ENCODE measurements at regions not wholly inside any gene's neighbourhood (a gene's known extent, or its start where the extent isn't known, plus 50 kb on each side); places are given as distances from the start of the nearest gene placed in this dataset.

- no peaks in the 10 kb centered on the region for H3K4me1 Mint-ChIP-seq
- TF ChIP-seq, protein P1, sequence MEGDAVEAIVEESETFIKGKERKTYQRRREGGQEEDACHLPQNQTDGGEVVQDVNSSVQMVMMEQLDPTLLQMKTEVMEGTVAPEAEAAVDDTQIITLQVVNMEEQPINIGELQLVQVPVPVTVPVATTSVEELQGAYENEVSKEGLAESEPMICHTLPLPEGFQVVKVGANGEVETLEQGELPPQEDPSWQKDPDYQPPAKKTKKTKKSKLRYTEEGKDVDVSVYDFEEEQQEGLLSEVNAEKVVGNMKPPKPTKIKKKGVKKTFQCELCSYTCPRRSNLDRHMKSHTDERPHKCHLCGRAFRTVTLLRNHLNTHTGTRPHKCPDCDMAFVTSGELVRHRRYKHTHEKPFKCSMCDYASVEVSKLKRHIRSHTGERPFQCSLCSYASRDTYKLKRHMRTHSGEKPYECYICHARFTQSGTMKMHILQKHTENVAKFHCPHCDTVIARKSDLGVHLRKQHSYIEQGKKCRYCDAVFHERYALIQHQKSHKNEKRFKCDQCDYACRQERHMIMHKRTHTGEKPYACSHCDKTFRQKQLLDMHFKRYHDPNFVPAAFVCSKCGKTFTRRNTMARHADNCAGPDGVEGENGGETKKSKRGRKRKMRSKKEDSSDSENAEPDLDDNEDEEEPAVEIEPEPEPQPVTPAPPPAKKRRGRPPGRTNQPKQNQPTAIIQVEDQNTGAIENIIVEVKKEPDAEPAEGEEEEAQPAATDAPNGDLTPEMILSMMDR (IDR thresholded peaks at IDR 0.05), result no peak
- no peak for TF ChIP-seq EZH2 (IDR thresholded peaks at IDR 0.05; ENCODE audit: borderline replicate concordance, insufficient read depth, low read depth, low read length, poor library complexity, severe bottlenecking)
- H3K27me3 Mint-ChIP-seq, result no peaks in the 10 kb centered on the region
- Histone ChIP-seq H3K9ac (ENCODE audit: low read length) (no peak overlapping the region), H3K4me2 (replicated peaks; ENCODE audit: low read depth, low read length, poor library complexity, severe bottlenecking) (no peak overlapping the region), H4K20me1 (ENCODE audit: control insufficient read depth, insufficient read depth, low read length, poor library complexity, severe bottlenecking) (no peaks in the 10 kb centered on the region), H3K79me2 (ENCODE audit: control insufficient read depth, insufficient read depth, low read length) (no peaks in the 10 kb centered on the region), H2AFZ (ENCODE audit: insufficient read depth, low read depth, low read length, poor library complexity, severe bottlenecking) (no peak overlapping the region), H3K27me3 (replicated peaks in 1 of 4; ENCODE audit: control extremely low read depth in 1 of 4, control insufficient read depth in 3 of 4, insufficient read depth in 4 of 4, low read length in 3 of 4) (no peaks in the 10 kb centered on the region), H3K36me3 (replicated peaks in 1 of 2; ENCODE audit: control extremely low read depth in 1 of 2, control insufficient read depth in 1 of 2, extremely low read depth in 1 of 2, insufficient read depth in 2 of 2, low read length in 1 of 2) (no peaks in the 10 kb centered on the region), H3K4me1 (ENCODE audit: control insufficient read depth in 2 of 2, insufficient read depth in 2 of 2, low read length in 2 of 2) (no peaks in the 10 kb centered on the region), H3K9me3 (ENCODE audit: control extremely low read depth in 1 of 3, control insufficient read depth in 2 of 3, insufficient read depth in 1 of 3, low read length in 2 of 3) (peaks cover 0 to 5% (median 0%) of the 10 kb centered on the region in 3 donors), H3K4me3 (ENCODE audit: control extremely low read depth in 1 of 5, extremely low read depth in 1 of 5, insufficient read depth in 1 of 5, low read depth in 2 of 5, low read length in 4 of 5) (no peak overlapping the region), H3K27ac (ENCODE audit: low read length in 2 of 2) (no peak overlapping the region)
- intact Hi-C loops (cut with micrococcal nuclease), result no loop called here
- POLR2A ChIA-PET, result no interaction called here
- no peak overlapping the region for H3K27ac Mint-ChIP-seq
- WGBS (ENCODE audit: insufficient coverage), result 68% methylated on average over 3 of the region's 5 CpGs
- no peak overlapping the region for H3K4me3 Mint-ChIP-seq
- no peaks in the 10 kb centered on the region for H3K9me3 Mint-ChIP-seq (ENCODE audit: insufficient read depth)
- DNase-seq (no peak), ATAC-seq (ENCODE audit: low read depth) (no peak)
- CTCF ChIA-PET, result no interaction called here
These were observed 320.8 kb downstream of the CBLN1 start for GRCh38 chr16:48960830-48961229.

GRCh38 chr16:48959747-48960146 is 321.9 kb downstream of the CBLN1 start:
- Histone ChIP-seq H3K4me2 (replicated peaks; ENCODE audit: low read depth, low read length, poor library complexity, severe bottlenecking) (no peak overlapping the region), H2AFZ (ENCODE audit: insufficient read depth, low read depth, low read length, poor library complexity, severe bottlenecking) (no peak overlapping the region), H3K4me3 (ENCODE audit: control extremely low read depth in 1 of 5, extremely low read depth in 1 of 5, insufficient read depth in 1 of 5, low read depth in 2 of 5, low read length in 4 of 5) (no peak overlapping the region), H3K9ac (ENCODE audit: low read length) (no peak overlapping the region), H3K9me3 (ENCODE audit: control extremely low read depth in 1 of 3, control insufficient read depth in 2 of 3, insufficient read depth in 1 of 3, low read length in 2 of 3) (no peaks in the 10 kb centered on the region), H3K36me3 (replicated peaks in 1 of 2; ENCODE audit: control extremely low read depth in 1 of 2, control insufficient read depth in 1 of 2, extremely low read depth in 1 of 2, insufficient read depth in 2 of 2, low read length in 1 of 2) (no peaks in the 10 kb centered on the region), H4K20me1 (ENCODE audit: control insufficient read depth, insufficient read depth, low read length, poor library complexity, severe bottlenecking) (no peaks in the 10 kb centered on the region), H3K27ac (ENCODE audit: low read length in 2 of 2) (no peak overlapping the region), H3K4me1 (ENCODE audit: control insufficient read depth in 2 of 2, insufficient read depth in 2 of 2, low read length in 2 of 2) (no peaks in the 10 kb centered on the region), H3K79me2 (ENCODE audit: control insufficient read depth, insufficient read depth, low read length) (no peaks in the 10 kb centered on the region), H3K27me3 (replicated peaks in 1 of 4; ENCODE audit: control extremely low read depth in 1 of 4, control insufficient read depth in 3 of 4, insufficient read depth in 4 of 4, low read length in 3 of 4) (no peaks in the 10 kb centered on the region)
- no peak overlapping the region for H3K27ac Mint-ChIP-seq
- CTCF ChIA-PET, result no interaction called here
- intact Hi-C loops (cut with micrococcal nuclease), result no loop called here
- TF ChIP-seq EZH2 (IDR thresholded peaks at IDR 0.05; ENCODE audit: borderline replicate concordance, insufficient read depth, low read depth, low read length, poor library complexity, severe bottlenecking), result no peak
- TF ChIP-seq, protein P1 (IDR thresholded peaks at IDR 0.05), result no peak
- H3K4me1 Mint-ChIP-seq, result no peaks in the 10 kb centered on the region
- H3K9me3 Mint-ChIP-seq (ENCODE audit: insufficient read depth), result no peaks in the 10 kb centered on the region
- H3K4me3 Mint-ChIP-seq, result no peak overlapping the region
- DNase-seq, result no peak
- ATAC-seq (ENCODE audit: low read depth), result no peak
- H3K27me3 Mint-ChIP-seq, result no peaks in the 10 kb centered on the region
- POLR2A ChIA-PET, result no interaction called here

Data from B cell (primary cell).